NCI-H187 treated with DMSO at 0.1 percent for 48 hours (cell line): ENCODE measurements at regions not wholly inside any gene's neighbourhood (a gene's known extent, or its start where the extent isn't known, plus 50 kb on each side); places are given as distances from the start of the nearest gene placed in this dataset.

Experiments
- DNase-seq: peaks from one replicate; lab custom pipeline; 2025; lab: John Stamatoyannopoulos, UW

DNA sequence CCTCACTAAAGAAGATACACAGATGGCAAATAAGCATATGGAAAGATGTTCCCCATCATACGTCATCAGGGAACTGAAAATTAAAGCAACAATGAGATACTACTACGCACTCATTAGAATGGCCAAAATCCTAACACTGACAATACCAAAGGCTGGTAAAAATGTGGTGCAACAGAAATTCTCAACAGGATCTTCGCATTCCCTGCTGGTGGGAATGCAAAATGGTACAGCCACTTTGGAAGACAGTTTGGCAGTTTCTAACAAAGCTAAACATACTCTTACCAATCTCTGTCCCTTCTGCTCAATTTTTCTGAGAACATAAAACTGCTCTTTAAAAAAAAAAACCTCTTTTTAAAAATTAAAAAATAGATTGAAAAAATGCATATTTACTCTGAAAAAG, 300.2 kb downstream of the FBXW7 start:
- no peak for DNase-seq

DNA sequence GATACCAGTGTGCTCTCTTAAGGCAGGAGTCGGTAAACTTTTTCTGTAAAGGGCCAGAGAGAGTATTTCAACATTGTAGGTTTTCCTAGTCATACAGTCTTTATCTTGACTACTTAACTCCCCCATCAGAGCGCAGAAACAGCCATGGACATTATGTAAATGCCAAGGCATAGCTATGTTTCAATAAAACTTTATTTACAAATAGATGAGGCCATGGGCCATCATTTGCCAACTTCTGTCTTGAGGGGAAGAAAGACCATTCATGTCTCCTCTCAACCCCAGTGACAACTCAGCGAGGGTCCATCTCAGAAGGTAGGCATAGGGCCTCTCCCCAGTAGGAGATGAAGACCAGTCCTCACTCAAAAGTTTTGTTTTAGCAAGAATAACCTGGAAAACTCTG, 301.3 kb downstream of the FBXW7 start:
- no peak for DNase-seq

DNA sequence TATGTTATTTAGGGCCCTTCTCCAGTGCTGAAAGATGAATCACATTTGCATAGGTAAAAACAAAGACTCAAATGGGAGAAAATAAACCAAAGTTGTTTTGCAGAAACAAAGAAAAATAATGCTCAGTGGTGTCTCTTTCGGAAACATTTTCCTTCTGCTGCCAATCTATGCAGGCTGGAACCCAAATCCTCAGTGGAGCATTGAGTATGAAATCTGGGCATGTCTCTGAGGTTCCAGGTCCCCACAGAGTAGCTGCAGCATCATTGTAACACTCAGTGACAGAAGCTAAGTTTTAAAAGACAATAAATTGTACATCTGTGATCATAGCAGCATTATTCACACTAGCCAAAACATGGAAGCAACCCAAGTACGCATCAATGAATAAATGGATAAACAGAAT, 303.6 kb downstream of the FBXW7 start:
- no peak for DNase-seq

DNA sequence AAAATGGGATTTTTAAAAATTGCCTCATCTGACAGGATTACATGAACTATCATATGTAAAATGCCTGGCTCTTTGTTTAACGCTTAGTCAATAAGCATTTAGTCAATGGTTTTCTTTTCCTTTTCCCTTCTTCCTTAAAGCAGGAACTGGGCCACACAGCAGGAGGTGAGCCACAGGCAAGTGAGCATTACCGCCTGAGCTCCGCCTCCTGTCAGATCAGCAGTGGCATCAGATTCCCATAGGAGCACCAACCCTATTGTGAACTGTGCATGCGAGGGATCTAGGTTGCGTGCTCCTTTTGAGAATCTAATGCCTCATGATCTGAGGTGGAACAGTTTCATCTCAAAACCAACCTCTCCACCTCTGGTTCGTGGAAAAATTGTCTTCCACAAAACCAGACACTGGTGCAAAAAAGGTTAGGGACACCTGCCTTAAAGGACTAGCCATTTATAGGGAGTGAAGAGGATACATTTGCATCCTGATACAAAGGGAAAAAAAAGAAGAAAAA, 306.1 kb downstream of the FBXW7 start:
- DNase-seq, result no peak

DNA sequence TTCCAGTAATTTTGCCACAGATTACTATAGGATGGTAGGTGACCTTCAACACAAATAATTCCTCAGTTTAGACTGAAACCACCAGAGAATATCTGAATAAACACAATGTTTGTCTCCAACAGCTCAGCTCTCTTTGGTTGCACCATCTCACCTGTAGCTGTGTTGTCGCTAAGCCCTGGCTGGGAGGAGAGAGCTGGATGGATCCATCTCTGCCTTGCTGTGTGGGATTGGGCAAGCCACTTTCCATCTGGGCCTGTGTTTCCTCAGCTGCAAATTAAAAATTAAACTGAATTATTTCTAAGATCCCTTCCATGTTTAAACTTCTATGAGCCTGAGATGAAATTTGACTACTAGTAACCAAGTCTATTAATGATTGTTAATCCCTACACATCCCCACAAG, 310.2 kb downstream of the FBXW7 start:
- no peak for DNase-seq

DNA sequence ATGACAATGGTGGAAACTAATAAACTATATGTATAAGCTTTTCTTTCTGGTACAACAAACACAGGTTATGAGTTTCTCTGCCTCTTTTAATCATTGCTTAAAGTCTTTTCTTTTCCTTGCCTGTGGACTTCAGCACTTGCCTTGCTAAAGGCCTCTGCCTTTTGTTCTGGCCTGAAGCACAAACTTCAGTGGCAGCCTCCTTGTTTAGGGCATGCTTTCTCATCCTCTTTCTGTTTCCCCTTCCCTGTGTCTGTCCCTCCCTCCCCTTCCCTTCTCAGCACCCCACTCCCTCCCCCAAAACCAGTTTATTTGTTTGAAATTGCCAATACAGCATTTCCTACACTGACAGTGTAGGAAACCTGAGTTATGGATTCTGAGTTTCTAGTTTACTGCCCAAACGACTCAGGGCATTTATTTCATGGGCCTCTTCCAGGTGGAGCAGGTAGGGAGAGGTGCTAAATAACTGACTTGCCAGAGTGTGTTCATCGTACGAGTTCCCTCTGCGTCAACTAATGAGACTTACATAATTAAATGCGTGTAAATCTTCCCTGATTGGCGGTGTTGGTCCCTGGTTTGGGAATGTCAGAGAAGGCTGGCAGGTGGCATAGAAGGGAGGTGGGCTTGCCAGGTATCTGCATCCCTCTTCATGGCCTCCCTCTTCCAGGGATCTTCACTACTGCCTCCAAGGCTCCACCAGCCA, 311.0 kb downstream of the FBXW7 start:
- DNase-seq, result no peak

DNA sequence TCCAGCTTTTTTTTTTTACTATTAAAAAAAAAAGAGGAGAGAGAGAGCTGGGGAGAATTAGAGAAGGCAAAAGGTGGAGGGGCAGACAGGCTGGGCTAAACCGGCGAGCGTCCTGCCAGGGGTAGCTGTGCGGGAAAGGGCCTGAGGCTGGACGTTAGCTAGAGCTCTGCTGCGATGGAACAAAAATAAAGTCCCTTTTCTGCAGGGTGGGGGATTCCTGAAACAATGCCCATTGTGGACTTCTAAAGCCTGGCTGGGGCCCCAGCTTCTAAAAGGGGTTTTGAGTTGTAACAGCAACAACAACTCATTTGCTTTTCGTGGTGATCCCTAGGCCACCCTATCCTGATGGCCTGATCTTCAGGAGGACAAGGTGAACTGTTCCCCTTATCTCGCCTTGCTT, 311.7 kb downstream of the FBXW7 start:
- DNase-seq, result no peak

DNA sequence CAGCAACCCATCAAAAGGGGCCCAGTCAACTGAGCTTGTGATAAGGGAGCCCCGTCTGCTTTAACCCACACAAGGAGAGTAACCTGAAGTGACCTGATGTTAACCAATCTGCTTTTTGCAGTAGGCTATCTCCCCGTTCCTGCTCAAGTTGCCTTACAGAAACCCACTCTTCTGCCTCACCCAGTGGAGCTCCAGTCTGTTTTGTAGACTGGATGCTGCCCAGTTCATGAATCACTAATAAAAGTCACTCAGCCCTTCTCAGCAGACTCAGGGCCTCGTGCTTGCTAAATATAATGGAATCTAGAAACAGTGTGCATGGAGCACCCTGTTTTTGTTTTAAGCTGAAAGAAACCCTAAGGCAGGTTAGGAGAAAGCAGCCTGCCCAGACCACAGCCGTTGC, 312.3 kb downstream of the FBXW7 start:
- DNase-seq, result no peak

DNA sequence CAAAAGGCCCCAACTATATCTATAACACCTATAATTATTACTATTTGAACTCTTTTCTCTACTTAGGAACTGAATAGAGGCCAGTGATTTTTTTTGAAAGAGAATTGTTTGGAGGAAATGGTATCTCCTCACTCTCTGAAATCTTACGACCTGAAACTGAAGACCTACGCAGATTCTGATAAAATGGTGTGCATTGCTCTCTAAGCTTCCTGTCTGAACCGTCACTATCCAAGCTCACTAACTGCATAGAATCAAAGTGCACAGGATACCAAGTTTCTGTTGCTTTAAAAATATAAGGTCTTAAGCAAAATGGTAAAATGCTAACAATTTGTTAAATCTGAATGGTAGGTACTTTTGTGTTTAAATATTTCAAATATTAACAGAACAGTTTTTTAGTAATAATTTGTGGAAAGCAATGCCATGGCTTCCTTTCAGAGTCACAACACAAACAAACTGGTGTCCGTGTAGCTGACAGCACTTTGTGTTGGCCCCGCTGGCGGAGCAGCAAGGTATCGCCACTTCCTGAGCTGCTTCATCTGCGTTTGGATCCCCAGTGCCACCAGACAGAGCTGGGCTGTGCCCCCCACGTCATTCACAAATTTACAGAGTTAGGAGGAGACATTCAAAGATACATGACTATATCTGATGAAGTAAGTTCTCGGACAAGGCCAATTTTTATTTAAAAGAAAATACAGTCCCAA, 313.9 kb downstream of the FBXW7 start:
- no peak for DNase-seq

DNA sequence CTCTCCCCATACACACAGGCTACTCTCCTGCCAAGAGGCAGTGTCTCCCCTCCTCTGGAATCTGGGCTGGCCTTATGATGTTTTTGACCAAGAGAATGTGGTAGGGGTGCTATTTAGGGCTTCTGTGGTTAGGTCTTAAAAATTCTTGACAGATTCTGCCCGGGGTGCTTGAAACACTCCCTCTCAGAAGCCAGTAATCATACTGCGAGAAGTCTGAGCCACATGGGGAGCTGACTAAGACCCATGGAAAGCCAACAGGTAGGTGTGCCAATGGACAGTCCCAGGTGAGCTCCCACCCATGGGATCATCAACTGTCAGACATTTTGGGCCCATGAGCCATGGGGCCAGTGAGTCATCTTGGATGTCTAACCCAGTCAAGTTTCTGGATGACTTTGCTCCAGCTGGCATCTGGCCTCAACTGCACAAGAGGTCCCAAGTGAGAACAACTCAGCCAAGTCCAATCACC, 315.7 kb downstream of the FBXW7 start:
- DNase-seq, result no peak

DNA sequence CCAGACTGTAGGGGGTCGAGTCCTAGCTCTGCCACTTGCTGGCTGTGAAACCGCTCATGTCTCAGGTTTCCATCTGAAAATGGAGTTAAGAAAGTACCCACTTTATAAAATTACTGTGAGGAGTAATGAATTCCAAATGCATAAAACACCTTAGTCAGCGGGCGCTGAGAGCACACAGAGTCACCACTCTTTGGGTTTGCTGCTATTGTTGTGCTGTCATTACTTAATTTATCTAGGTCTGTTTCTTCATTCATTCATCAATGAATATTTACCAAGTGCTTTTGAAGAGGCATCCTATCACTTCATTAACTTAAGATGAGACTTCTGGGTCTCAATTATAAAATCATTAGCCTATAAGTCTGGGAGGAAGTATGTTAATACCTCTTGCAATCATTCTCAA, 317.3 kb downstream of the FBXW7 start:
- no peak for DNase-seq

DNA sequence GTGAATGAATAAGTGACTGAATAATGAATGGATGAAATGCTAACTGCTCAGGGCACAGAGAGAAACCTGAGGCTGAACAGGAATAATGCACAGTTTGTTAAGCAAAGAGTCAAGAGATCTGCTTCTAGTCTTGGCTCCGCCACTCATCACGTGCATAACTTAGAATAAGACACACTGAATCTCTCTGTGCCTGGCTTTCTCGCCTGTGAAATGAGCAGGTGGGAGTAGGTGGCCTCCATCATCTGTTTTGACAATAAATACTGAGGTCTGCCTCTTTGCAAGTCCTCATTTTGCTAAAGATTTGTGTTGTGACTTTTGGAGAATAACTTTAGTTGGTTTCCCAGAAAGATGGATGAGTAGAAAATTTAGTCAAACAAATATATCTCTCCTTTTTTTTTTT, 318.0 kb downstream of the FBXW7 start:
- no peak for DNase-seq

DNA sequence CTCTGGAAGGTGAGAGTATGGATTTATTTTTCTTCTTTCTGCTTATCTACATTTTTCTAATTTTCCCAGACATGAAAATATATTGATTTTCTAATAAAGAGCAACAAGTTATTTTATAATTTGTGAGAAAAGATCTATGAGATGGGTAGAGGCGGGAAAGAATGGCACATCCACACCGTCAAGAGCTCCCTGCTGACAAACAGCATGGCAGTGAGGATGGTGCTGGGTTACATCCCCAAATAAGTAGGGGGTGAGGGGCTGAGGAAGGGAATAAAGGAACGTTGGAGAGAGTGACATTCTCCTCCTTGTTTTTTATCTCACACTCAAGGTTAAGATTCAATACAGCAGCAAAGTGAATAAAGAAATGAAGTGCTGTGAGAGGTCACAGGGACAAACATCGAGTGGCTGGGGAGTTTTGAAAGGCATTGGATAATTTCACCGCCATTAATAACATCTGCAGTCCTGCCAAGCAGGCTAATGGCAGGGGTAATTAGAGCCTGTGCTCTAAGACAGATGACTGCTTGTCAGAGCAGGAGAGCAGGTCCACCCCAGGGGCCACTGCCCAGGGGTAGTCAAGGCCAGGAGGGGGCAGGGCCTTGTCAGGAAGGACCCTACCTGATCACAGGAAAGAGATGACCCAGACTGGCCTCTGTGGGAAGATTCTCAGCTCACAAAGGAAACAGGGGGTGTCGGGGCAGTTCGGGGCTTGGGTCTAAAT, 323.8 kb downstream of the FBXW7 start:
- no peak for DNase-seq

DNA sequence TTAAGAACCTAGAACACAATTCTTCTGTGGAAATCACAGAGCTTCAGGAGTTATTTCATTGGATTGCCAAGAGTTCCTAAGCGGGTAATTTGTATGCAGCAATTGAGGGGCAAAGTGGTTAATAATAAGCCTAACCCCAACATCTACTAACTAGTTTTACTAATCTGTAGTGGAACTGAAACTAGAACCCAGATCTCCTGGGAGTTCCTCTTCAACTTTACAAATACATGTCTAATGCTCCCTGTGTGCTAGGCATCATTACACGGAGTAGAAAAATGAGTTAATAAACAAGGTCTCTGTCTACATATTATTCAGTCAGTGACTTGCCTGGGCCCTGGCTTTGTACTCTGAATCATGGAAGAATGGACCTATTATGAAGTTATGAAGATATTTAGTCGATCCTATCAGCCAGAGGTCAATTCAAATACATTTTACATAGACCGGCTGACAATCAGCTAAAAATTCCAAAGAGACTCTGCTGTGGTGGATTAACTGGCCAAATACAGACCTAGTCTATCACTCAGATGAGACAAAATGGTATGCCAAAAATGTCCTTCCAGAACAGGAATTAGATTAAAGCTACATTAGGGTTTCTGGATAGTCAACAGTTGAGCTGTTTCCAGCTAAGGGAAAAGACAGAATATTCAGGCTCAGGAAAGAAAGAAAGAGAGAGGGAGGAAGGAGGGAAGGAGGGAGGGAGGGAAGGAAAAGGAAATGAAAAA, 326.0 kb downstream of the FBXW7 start:
- DNase-seq, result no peak

DNA sequence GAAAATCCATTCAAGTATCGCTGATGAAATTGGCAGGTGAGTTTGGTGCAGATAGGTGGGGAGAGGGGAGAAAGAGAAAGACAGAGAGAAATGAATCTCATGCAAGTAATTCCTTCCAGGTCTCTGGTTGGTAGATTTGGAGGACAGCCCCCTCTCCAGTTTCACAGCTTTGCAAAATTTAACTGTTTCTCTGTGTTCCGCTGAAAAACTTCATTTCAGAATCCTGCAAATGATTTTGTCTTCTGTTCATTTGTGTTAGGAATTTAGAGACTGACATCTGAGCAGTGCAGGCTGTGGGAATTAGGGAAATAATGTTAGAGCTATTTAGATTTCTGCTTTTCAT, 328.5 kb downstream of the FBXW7 start:
- no peak for DNase-seq

DNA sequence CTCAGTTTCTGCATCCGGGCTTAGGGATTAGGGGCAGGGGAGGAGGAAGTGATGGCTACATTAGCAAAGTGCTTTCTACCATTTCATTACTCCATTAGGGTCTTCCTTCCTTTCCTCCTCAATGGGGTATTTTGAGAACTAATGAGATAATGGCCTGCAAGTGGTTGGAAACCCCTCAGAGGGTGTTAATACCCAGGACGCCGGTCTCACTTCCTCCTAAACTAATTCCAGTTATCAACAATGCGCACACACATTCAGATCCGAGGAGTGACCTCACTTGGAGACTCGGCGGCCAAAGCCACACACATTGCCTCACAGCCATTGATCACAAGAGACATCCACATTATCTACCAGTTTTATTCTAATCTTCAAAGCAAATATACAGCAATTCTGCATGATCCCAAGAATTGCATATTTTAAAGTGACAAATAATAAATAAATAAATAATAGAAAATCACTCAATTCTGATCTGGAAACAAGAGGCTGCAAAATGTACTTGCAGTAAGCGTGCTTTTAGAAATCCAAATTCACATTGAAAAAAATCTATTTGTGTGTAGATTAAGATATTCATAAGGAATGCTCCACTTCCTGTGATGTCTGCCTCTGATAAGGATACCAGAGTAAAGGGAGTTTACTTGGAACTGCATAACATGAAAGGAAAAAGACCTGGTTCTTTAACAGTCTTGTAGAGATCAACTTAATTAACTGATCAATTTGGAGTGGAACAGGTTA, 329.1 kb downstream of the FBXW7 start:
- no peak for DNase-seq

DNA sequence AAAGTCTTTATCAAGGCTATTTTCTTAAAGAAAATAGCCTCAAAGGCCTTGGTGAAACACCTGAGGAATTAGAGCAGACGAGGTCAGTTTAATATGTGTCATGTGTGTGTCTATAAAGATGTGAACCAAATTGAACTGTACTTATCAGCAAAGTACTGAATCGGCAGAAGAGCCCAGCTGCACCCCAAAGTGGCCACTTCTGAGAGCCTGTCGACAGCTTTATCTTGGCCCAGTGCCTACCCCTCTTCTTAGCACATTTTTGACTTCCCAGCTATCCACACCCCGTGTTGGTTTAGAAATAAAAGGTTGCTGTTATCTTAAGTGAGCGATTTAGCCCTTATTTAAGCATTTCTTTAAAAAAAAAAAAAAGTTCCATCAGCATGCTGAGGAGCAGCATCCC, 329.7 kb downstream of the FBXW7 start:
- DNase-seq, result no peak

DNA sequence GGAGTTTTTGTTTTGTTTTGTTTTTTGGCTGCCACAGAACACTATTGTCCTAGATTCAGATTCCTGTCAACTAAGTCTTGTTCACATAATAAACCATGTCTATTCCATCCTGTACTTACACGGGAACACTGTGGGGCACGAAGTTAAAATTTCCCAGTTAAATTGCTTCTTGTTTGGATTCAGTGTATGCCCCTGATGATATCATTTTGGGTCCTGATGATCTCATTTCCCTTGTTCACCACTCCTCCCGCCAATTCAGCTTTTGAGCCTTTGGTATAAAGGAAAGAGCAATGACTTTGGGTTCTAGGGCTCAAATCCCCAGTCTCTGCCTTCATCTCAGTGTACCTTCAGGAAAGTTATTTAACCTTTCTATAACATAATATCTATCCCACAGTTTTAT, 333.5 kb downstream of the FBXW7 start:
- DNase-seq, result no peak

DNA sequence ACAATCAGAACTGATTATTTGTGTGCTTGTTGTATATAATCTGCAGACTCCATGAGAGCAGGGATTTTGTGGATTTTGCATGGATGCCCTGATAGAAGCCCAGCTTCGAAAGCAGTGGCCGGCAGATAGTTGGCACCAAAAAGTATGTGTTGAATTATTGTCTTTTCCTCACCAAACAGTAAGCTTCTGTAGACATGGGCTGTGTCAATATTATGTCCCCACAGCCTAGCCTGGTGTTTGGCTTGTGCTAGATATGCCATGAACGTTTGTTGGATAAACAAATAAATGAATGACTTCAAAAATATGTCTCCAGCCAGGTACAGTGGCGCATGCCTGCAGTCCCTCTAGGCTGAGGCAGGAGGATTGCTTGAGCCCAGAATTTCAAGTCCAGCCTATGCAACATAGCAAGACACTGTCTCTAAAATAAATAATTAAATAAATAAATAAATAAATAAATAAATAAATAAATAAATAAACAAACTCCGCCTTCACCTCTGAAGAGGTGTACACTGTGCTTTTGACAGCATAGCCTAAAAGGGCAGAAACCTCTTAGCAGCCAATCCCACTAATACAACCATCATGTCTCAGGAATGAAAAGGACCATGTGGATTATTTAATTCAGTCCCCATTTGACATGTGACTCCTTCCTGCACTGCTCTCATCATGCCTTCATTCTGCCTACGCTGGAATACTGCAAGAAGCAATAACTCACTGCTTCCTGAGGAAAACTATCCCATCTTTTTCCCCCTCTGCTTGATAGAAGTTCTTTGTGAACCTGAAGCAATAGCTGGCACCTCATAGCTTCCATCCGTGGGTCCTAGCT, 335.2 kb downstream of the FBXW7 start:
- DNase-seq, result no peak

DNA sequence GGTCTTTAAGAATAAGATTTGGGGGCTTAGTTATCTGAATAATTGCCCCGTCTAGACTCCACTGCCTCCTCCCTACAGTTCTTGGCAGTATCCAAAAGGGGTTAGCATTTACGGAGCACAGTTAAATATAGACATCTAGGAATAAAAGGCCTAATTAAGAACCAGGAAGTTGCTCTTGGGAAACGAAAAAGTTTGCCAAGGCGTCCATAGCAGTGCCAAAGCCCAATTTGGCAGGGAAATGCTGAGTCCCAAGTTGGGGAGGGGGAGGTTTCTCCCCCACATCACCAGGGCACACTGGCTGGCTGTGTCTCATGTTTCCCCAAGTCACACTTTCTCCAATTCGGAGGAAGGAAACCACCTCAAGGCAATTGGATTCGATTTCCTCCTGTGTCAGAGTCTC, 338.7 kb downstream of the FBXW7 start:
- DNase-seq, result no peak

DNA sequence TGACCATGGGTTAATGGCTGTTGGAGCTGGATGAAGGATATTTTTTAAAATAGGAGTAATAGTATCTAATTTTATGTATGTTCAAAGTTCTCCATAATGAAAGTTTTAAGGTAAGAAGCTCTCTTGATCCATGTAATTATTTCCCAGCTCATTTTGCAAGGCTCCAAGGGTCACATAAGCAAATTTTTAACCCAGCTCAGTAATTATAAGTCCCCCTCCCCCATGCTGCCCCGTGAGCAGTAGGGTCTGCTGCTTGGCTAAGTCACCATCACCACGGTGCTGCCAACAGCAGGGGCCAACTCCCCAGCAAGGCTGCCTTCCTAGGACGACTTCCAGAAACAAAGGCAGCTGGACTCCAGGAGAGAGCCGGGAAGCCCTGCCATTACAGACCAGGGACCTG, 340.0 kb downstream of the FBXW7 start:
- DNase-seq, result no peak
